HepG2 (cell line): ENCODE measurements at regions not wholly inside any gene's neighbourhood (a gene's known extent, or its start where the extent isn't known, plus 50 kb on each side); places are given as distances from the start of the nearest gene placed in this dataset.

Experiments used
- ATAC-seq: fragments of 200-7000 bp; cut with Tn5 transposase; 3 replicates; pipeline ENCODE4 v1.9.1; 2020; ENCODE audit warnings: mild to moderate bottlenecking, moderate library complexity
- BruUV-seq: library from RNA; stranded (reverse); fragments of 400-500 nt; replicated peaks from 2 replicates; lab custom pipeline; 2021; lab: Mats Ljungman, UMichigan
- CTCF ChIA-PET: fragments of 300-600 bp; formaldehyde crosslinking; extraction: SDS; loops from one replicate; lab custom pipeline; 2021; ENCODE audit warnings: low total read pairs, inconsistent platforms, low intra/inter-chr PET ratio; lab: Yijun Ruan, JAX
- POLR2A ChIA-PET: fragments of 350-600 bp; sonication (Branson Sonifier 250); formaldehyde crosslinking; loops from one replicate; lab custom pipeline; 2020; ENCODE audit warnings: antibody characterized with exemption, inconsistent platforms; lab: Yijun Ruan, JAX
- DNase-seq: peaks from one replicate; pipeline ENCODE4 v3.0.0-alpha.2; 2015; ENCODE audit warnings: low spot score
- FAIRE-seq: peaks from 3 replicates; lab custom pipeline; 2011; peaks lifted over from hg19 to GRCh38; lab: Jason Lieb, UNC
- H2AFZ ChIP-seq: one replicate; pipeline ENCODE4 v1.6.1; 2011; ENCODE audit warnings: low read length, inconsistent platforms
- H3K27ac ChIP-seq: fragments of 300-600 bp; 3 replicates; pipeline ENCODE4 v1.8.0; 2011; ENCODE audit warnings: mixed run types, mild to moderate bottlenecking, mixed read lengths, low read length, inconsistent platforms; ENCODE audit not compliant: insufficient read depth; ENCODE audit errors: extremely low read length
- H3K27me3 ChIP-seq, 2 experiments: fragments of 200-600 bp in 1 of 2; 2 replicates in 1 of 2; 3 replicates in 1 of 2; pipeline versions ENCODE4 v1.6.0 to v1.8.0; 2011; ENCODE audit warnings: low read length in 2 of 2, mild to moderate bottlenecking in 2 of 2, moderate library complexity in 2 of 2, inconsistent platforms in 1 of 2; ENCODE audit not compliant: insufficient read depth in 2 of 2, control insufficient read depth in 1 of 2
- H3K36me3 ChIP-seq, 2 experiments: fragments of 200-600 bp in 1 of 2; replicated peaks in 1 of 2; 2 replicates in 1 of 2; 3 replicates in 1 of 2; pipeline versions ENCODE4 v1.5.1 to v1.8.0; 2011; ENCODE audit warnings: low read length in 2 of 2, inconsistent platforms in 1 of 2; ENCODE audit not compliant: insufficient read depth in 2 of 2, control insufficient read depth in 1 of 2
- H3K4me1 ChIP-seq: 2 replicates; pipeline ENCODE4 v1.5.1; 2012; ENCODE audit warnings: low read length, inconsistent platforms; ENCODE audit not compliant: insufficient read depth
- H3K4me2 ChIP-seq: 2 replicates; pipeline ENCODE4 v1.6.0; 2011; ENCODE audit warnings: low read depth, low read length, inconsistent platforms
- H3K4me3 ChIP-seq, 3 experiments: fragments of 200-600 bp in 1 of 3; sonication (generic), shearing (Covaris generic) in 1 of 3; replicated peaks in 1 of 3; 2 replicates each; pipeline ENCODE4 v1.5.1; 2011 to 2016; ENCODE audit warnings: low read length in 3 of 3, inconsistent platforms in 2 of 3, low read depth in 2 of 3, mild to moderate bottlenecking in 2 of 3, control low read depth in 1 of 3, mixed read lengths in 1 of 3; ENCODE audit not compliant: insufficient read depth in 1 of 3
- H3K79me2 ChIP-seq: one replicate; pipeline ENCODE4 v1.6.1; 2011; ENCODE audit warnings: low read length, inconsistent platforms; ENCODE audit not compliant: insufficient read depth
- H3K9ac ChIP-seq: 2 replicates; pipeline ENCODE4 v1.6.0; 2011; ENCODE audit warnings: mild to moderate bottlenecking, low read depth, low read length, inconsistent platforms; ENCODE audit not compliant: insufficient read depth
- H3K9me3 ChIP-seq: 2 replicates; pipeline ENCODE4 v1.5.1; 2012; ENCODE audit warnings: mild to moderate bottlenecking, low read length
- H4K20me1 ChIP-seq: 2 replicates; pipeline ENCODE4 v1.6.0; 2011; ENCODE audit warnings: inconsistent platforms, mild to moderate bottlenecking, low read length, moderate library complexity; ENCODE audit not compliant: insufficient read depth
- EEA1 ChIP-seq: sonication (generic); formaldehyde crosslinking; IDR thresholded peaks from 2 replicates; pipeline ENCODE4 v1.5.1; 2020; ENCODE audit warnings: mild to moderate bottlenecking, missing genetic modification reagents, borderline replicate concordance
- JUNB ChIP-seq: sonication (generic); formaldehyde crosslinking; IDR thresholded peaks from 2 replicates; pipeline ENCODE4 v1.8.0; 2022; ENCODE audit warnings: missing genetic modification reagents, mild to moderate bottlenecking, borderline replicate concordance
- MATR3 ChIP-seq: sonication (generic); formaldehyde crosslinking; IDR thresholded peaks from 2 replicates; pipeline ENCODE4 v1.4.0; 2020; ENCODE audit warnings: missing genetic modification reagents
- NCOA2 ChIP-seq: sonication (generic); formaldehyde crosslinking; IDR thresholded peaks from 2 replicates; pipeline ENCODE4 v1.8.0; 2022; ENCODE audit warnings: inconsistent platforms
- NPAS2 ChIP-seq: sonication (generic); formaldehyde crosslinking; IDR thresholded peaks from 2 replicates; pipeline ENCODE4 v1.8.0; 2022; ENCODE audit warnings: mild to moderate bottlenecking, missing genetic modification reagents, borderline replicate concordance
- PBX3 ChIP-seq: sonication (generic); formaldehyde crosslinking; IDR thresholded peaks from 2 replicates; pipeline ENCODE4 v1.8.1; 2023; ENCODE audit warnings: missing genetic modification reagents, inconsistent platforms, borderline replicate concordance
- PITX1 ChIP-seq: sonication (generic); formaldehyde crosslinking; IDR thresholded peaks from 2 replicates; pipeline ENCODE4 v1.5.1; 2020; ENCODE audit warnings: mild to moderate bottlenecking, missing genetic modification reagents
- POLR2AphosphoS5 ChIP-seq: IDR thresholded peaks from 2 replicates; pipeline ENCODE4 v1.6.1; 2012; ENCODE audit warnings: low read depth, low read length
- SALL2 ChIP-seq: sonication (generic); formaldehyde crosslinking; IDR thresholded peaks from 2 replicates; pipeline ENCODE4 v1.8.1; 2023; ENCODE audit warnings: mild to moderate bottlenecking, missing genetic modification reagents, inconsistent platforms
- TBL1XR1 ChIP-seq: fragments of 150-350 bp; IDR thresholded peaks from 2 replicates; pipeline ENCODE4 v1.6.1; 2014; ENCODE audit warnings: borderline replicate concordance, low read length; ENCODE audit not compliant: partially characterized antibody
- TBX3 ChIP-seq: fragments of 450-650 bp; IDR thresholded peaks from 2 replicates; pipeline ENCODE4 v1.6.1; 2017; ENCODE audit warnings: antibody characterized with exemption, mild to moderate bottlenecking, inconsistent platforms, borderline replicate concordance
- ZNF230 ChIP-seq: sonication (generic); formaldehyde crosslinking; IDR thresholded peaks from 2 replicates; pipeline ENCODE4 v1.4.0; 2020; ENCODE audit warnings: mild to moderate bottlenecking, missing genetic modification reagents
- ZNF382 ChIP-seq: sonication (generic); formaldehyde crosslinking; IDR thresholded peaks from 2 replicates; pipeline ENCODE4 v1.5.0; 2020; ENCODE audit warnings: missing genetic modification reagents, mild to moderate bottlenecking, borderline replicate concordance
- ZNF501 ChIP-seq: sonication (generic); formaldehyde crosslinking; IDR thresholded peaks from 2 replicates; pipeline ENCODE4 v1.5.1; 2020; ENCODE audit warnings: mild to moderate bottlenecking, moderate library complexity, missing genetic modification reagents
- ZNF546 ChIP-seq: sonication (generic); formaldehyde crosslinking; conservative IDR thresholded peaks from 2 replicates; pipeline ENCODE4 v1.8.1; 2023; ENCODE audit warnings: mild to moderate bottlenecking, missing genetic modification reagents
- ZNF549 ChIP-seq: sonication (generic); formaldehyde crosslinking; IDR thresholded peaks from 2 replicates; pipeline ENCODE4 v1.5.0; 2020; ENCODE audit warnings: missing genetic modification reagents
- ZNF598 ChIP-seq: sonication (generic); formaldehyde crosslinking; IDR thresholded peaks from 2 replicates; pipeline ENCODE4 v1.5.1; 2020; ENCODE audit warnings: mild to moderate bottlenecking, missing genetic modification reagents, borderline replicate concordance
- ZSCAN12 ChIP-seq: sonication (generic); formaldehyde crosslinking; IDR thresholded peaks from 2 replicates; pipeline ENCODE4 v1.9.0; 2021; ENCODE audit warnings: mild to moderate bottlenecking, missing genetic modification reagents
- WGBS: methylation state at CpG from one replicate; pipeline ENCODE4 v1.1.6; 2017; ENCODE audit warnings: low lambda C conversion rate; 5-methylcytosine and 5-hydroxymethylcytosine counted together
- in situ Hi-C: cut with HindIII; loops from 2 replicates; pipeline ENCODE4 v1.10.0; 2017; ENCODE audit warnings: low pct_unique_long_range_greater_than_20kb; ENCODE audit not compliant: extremely low pct_ligation_motif_present
- intact Hi-C: fragments of 100-400 bp; cut with micrococcal nuclease; formaldehyde crosslinking; loops from one replicate; pipeline ENCODE4 v1.10.0; 2022; ENCODE audit not compliant: unreplicated experiment
- TF ChIP-seq, protein P1 (sequence below): sonication (generic); formaldehyde crosslinking; IDR thresholded peaks from 2 replicates; pipeline ENCODE4 v1.4.0; 2020; ENCODE audit warnings: mild to moderate bottlenecking, missing genetic modification reagents

GRCh38 chr14:85366226-85366625 is 163.7 kb upstream of the FLRT2 start:
- CTCF ChIA-PET, result no interaction called here

More at GRCh38 chr14:85366226-85366625, 163.7 kb upstream of the FLRT2 start:
- H4K20me1 ChIP-seq, result no peaks in the 10 kb centered on the region
- no peaks in the 10 kb centered on the region for H3K36me3 ChIP-seq
- TF ChIP-seq ZSCAN12, result no peak
- TF ChIP-seq TBX3, result no peak
- TF ChIP-seq NCOA2 (CRISPR knock-in tag), result no peak
- no peak for TF ChIP-seq PITX1
- no peak for TF ChIP-seq MATR3 (CRISPR knock-in tag)
- no peak for TF ChIP-seq TBL1XR1
- no peak for TF ChIP-seq PBX3 (CRISPR knock-in tag)
- no peak for TF ChIP-seq POLR2AphosphoS5
- no peak for TF ChIP-seq ZNF382 (CRISPR knock-in tag)
- TF ChIP-seq EEA1 (CRISPR knock-in tag), result no peak
- TF ChIP-seq ZNF598 (CRISPR knock-in tag), result no peak
- no peak for TF ChIP-seq NPAS2 (CRISPR knock-in tag)
- no peak for TF ChIP-seq ZNF546
- no peak for TF ChIP-seq JUNB (CRISPR knock-in tag)
- no peak for TF ChIP-seq SALL2 (CRISPR knock-in tag)
- no peak for TF ChIP-seq ZNF501 (CRISPR knock-in tag)
- TF ChIP-seq ZNF549 (CRISPR knock-in tag), result no peak
- TF ChIP-seq, protein P1, sequence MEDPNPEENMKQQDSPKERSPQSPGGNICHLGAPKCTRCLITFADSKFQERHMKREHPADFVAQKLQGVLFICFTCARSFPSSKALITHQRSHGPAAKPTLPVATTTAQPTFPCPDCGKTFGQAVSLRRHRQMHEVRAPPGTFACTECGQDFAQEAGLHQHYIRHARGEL, result no peak
- no peak for TF ChIP-seq ZNF230 (CRISPR knock-in tag)
- intact Hi-C loops, result no loop called here
- H3K27me3 ChIP-seq, result no peaks in the 10 kb centered on the region
- no peaks in the 10 kb centered on the region for H3K79me2 ChIP-seq
- H2AFZ ChIP-seq, result no peak overlapping the region
- POLR2A ChIA-PET, result no interaction called here
- H3K27ac ChIP-seq, result no peak overlapping the region
- no peak for FAIRE-seq
- BruUV-seq, result no TSS peak
- H3K4me1 ChIP-seq, result no peaks in the 10 kb centered on the region
- ATAC-seq, result no peak
- H3K4me3 ChIP-seq, result no peak overlapping the region
- DNase-seq, result no peak
- in situ Hi-C loops, result no loop called here
- no peak overlapping the region for H3K9ac ChIP-seq
- WGBS, result 16% methylated on average over 4 of the region's 4 CpGs
- no peak overlapping the region for H3K4me2 ChIP-seq
- H3K9me3 ChIP-seq, result peaks cover 64% of the 10 kb centered on the region
